ENCODE measurements at regions not wholly inside any gene's neighbourhood (a gene's known extent, or its start where the extent isn't known, plus 50 kb on each side); places are given as distances from the start of the nearest gene placed in this dataset.

- no peak for DNase-seq
These were observed 714.1 kb downstream of the EFNB2 start for GRCh38 chr13:105821337-105821736.

GRCh38 chr13:105820415-105820814, 715.0 kb downstream of the EFNB2 start:
- no peak for DNase-seq

- DNase-seq: no peak
These were observed 718.0 kb downstream of the EFNB2 start for GRCh38 chr13:105817498-105817897.

GRCh38 chr13:105816994-105817393, 718.5 kb downstream of the EFNB2 start:
- DNase-seq: no peak

- DNase-seq: no peak
These were observed 720.6 kb downstream of the EFNB2 start for GRCh38 chr13:105814902-105815250.

- peak; percentile 85 for DNase-seq
These were observed 721.1 kb downstream of the EFNB2 start for GRCh38 chr13:105814219-105814901.

GRCh38 chr13:105806628-105806920, 728.9 kb downstream of the EFNB2 start:
- DNase-seq: no peak

GRCh38 chr13:105805892-105806627, 729.4 kb downstream of the EFNB2 start:
- no peak for DNase-seq

GRCh38 chr13:105804561-105805190, 730.8 kb downstream of the EFNB2 start:
- DNase-seq: no peak

GRCh38 chr13:105799155-105799554, 736.3 kb downstream of the EFNB2 start:
- DNase-seq: no peak

GRCh38 chr13:105798541-105798940, 736.9 kb downstream of the EFNB2 start:
- DNase-seq: no peak

- DNase-seq: no peak
These were observed 739.4 kb downstream of the EFNB2 start for GRCh38 chr13:105796081-105796480.

- no peak for DNase-seq
These were observed 744.5 kb downstream of the EFNB2 start for GRCh38 chr13:105790923-105791322.

GRCh38 chr13:105788530-105788929, 746.9 kb downstream of the EFNB2 start:
- DNase-seq: no peak

GRCh38 chr13:105787632-105788031, 747.8 kb downstream of the EFNB2 start:
- DNase-seq: no peak

GRCh38 chr13:105785436-105785835, 750.0 kb downstream of the EFNB2 start:
- DNase-seq: no peak

- DNase-seq: no peak
These were observed 752.2 kb downstream of the EFNB2 start for GRCh38 chr13:105783261-105783660.

- DNase-seq: no peak
These were observed 757.3 kb downstream of the EFNB2 start for GRCh38 chr13:105778196-105778595.

- no peak for DNase-seq
These were observed 760.6 kb downstream of the EFNB2 start for GRCh38 chr13:105774739-105775460.

- DNase-seq: peak; percentile 62
These were observed 761.5 kb downstream of the EFNB2 start for GRCh38 chr13:105773863-105774538.

GRCh38 chr13:105773241-105773640, 762.2 kb downstream of the EFNB2 start:
- DNase-seq: peak; percentile 45

GRCh38 chr13:105764486-105764885, 771.0 kb downstream of the EFNB2 start:
- DNase-seq: no peak

- no peak for DNase-seq
These were observed 771.6 kb downstream of the EFNB2 start for GRCh38 chr13:105763851-105764250.

All from NCI-H1105 (cell line).